Mucosa of descending colon (tissue), 3 donors: ENCODE measurements at regions not wholly inside any gene's neighbourhood (a gene's known extent, or its start where the extent isn't known, plus 50 kb on each side); places are given as distances from the start of the nearest gene placed in this dataset.
A peak's percentile ranks its signal among the peaks of the same experiment; 100 is the strongest.

ENCODE experiments used
- ATAC-seq: fragments of 200-7000 bp; cut with Tn5 transposase; one replicate; pipeline ENCODE4 v1.9.1; 2020; ENCODE audit warnings: mild to moderate bottlenecking, moderate library complexity
- DNase-seq, 3 donors: peaks; one replicate each; pipeline ENCODE4 v3.0.0-alpha.2; 2020
- H3K36me3 ChIP-seq: fragments of 200-600 bp; one replicate; pipeline ENCODE4 v1.8.0; 2021; ENCODE audit warnings: low read depth, mild to moderate bottlenecking
- H3K4me1 ChIP-seq: fragments of 200-600 bp; one replicate; pipeline ENCODE4 v1.8.0; 2021; ENCODE audit warnings: low read depth, mild to moderate bottlenecking
- H3K4me3 ChIP-seq: fragments of 200-600 bp; one replicate; pipeline ENCODE4 v1.8.0; 2021; ENCODE audit warnings: mild to moderate bottlenecking
- H3K9me3 ChIP-seq: fragments of 200-600 bp; one replicate; pipeline ENCODE4 v1.8.0; 2021; ENCODE audit warnings: mild to moderate bottlenecking
- CTCF ChIP-seq: fragments of 200-600 bp; IDR thresholded peaks from one replicate; pipeline ENCODE4 v1.8.0; 2022; ENCODE audit warnings: antibody characterized with exemption, mild to moderate bottlenecking
- intact Hi-C, 2 donors: fragments of 100-400 bp; cut with DNase I in 1 of 2; cut with micrococcal nuclease in 1 of 2; formaldehyde crosslinking; loops; one replicate each; pipeline versions ENCODE4 v1.11.0 to v1.11.1; 2022; cut with DNase I, micrococcal nuclease
- donor health status: DM: no; HTN: no; CAD: no; lungs with moderate emphysema.
- donor health status: DM: no; HTN: no; CAD: no.
- donor health status: DM: no; HTN: yes; CAD: no.

GRCh38 chr5:172525996-172526360 is 71.7 kb upstream of the SH3PXD2B start:
- TF ChIP-seq CTCF = no peak
- H3K4me3 ChIP-seq = no peak overlapping the region
- ATAC-seq (no peak), DNase-seq (no peak)
- peaks cover 10% of the 10 kb centered on the region for H3K9me3 ChIP-seq
- intact Hi-C loops = no loop called here
- no peaks in the 10 kb centered on the region for H3K36me3 ChIP-seq
- H3K4me1 ChIP-seq = peaks cover 2% of the 10 kb centered on the region

GRCh38 chr5:172525307-172525995 is 71.1 kb upstream of the SH3PXD2B start:
- peak; percentile 71 for ATAC-seq
- peaks cover 2% of the 10 kb centered on the region for H3K4me1 ChIP-seq
- DNase-seq = no peak
- no peak for TF ChIP-seq CTCF
- no peaks in the 10 kb centered on the region for H3K36me3 ChIP-seq
- intact Hi-C loops = no loop called here
- H3K9me3 ChIP-seq = peaks cover 11% of the 10 kb centered on the region
- no peak overlapping the region for H3K4me3 ChIP-seq

- Histone ChIP-seq H3K4me3 (no peak overlapping the region), H3K4me1 (peaks cover 2% of the 10 kb centered on the region), H3K9me3 (peaks cover 11% of the 10 kb centered on the region), H3K36me3 (no peaks in the 10 kb centered on the region)
- intact Hi-C loops = no loop called here
- no peak for DNase-seq
- TF ChIP-seq CTCF = no peak
- ATAC-seq = peak; percentile 21
Observed at GRCh38 chr5:172524573-172525021, 70.3 kb upstream of the SH3PXD2B start.

- no peak for DNase-seq
- no peak for ATAC-seq
- Histone ChIP-seq H3K9me3 (peaks cover 11% of the 10 kb centered on the region), H3K4me1 (peaks cover 2% of the 10 kb centered on the region), H3K4me3 (no peak overlapping the region), H3K36me3 (no peaks in the 10 kb centered on the region)
- TF ChIP-seq CTCF = no peak
- intact Hi-C loops = no loop called here
Observed at GRCh38 chr5:172523146-172523745, 68.9 kb upstream of the SH3PXD2B start.

- intact Hi-C loops = no loop called here
- Histone ChIP-seq H3K36me3 (no peaks in the 10 kb centered on the region), H3K4me3 (no peak overlapping the region), H3K9me3 (peaks cover 11% of the 10 kb centered on the region), H3K4me1 (peaks cover 2% of the 10 kb centered on the region)
- ATAC-seq (no peak), DNase-seq (no peak)
- TF ChIP-seq CTCF = no peak
Observed at GRCh38 chr5:172521338-172521932, 67.1 kb upstream of the SH3PXD2B start.
